ENCODE measurements at regions not wholly inside any gene's neighbourhood (a gene's known extent, or its start where the extent isn't known, plus 50 kb on each side); places are given as distances from the start of the nearest gene placed in this dataset.

DNA sequence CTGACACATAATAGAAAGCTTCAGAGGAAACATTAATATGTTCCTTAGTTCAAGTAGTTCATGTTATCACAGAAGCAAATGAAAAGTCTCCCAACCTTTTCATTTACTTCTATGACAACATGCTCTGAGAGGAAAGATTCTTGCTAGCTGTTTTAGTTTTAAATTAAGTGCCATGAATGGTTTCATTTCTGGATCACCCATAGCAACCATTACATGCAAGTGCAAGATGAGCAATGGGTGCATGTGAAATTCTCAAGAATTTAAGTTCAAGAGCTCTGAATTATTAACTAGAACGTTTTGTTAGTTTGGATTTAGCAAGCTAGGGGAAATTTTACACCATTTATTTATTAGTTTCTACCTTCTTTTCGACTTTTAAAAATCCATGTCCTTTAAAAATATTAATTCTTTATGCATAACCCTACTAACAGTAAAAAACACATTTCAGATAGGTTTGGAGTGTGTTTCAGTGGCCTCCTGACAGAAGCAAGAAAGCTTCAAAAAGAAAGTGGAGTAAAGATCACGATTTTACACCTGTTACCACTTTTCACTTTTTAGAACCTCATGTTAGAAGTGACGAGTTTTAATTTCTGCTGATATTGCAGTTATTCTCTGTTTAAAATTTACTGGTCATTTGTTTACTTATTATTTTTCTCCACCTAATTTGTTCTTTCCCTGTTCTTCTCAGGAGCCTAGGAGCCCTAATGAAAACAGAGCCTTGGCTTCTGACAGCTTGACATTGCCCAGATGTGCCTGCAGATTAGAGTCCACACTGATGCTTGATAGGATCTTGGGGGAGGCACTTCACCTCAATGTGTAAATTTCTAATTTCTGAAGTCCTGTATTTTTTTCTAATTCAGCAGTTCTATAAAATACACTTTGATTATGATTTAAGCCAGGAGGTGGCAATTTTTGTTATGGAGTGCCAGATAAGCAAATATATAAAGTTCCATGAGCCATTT lies 995.3 kb upstream of the PHF14 start:
- peak in 1 of 2 donors; percentile 31 for DNase-seq
- no peak overlapping the region for H3K4me3 ChIP-seq
- intact Hi-C loops (cut with DNase I; ENCODE audit: low total_unique reads) = no loop called here

DNA sequence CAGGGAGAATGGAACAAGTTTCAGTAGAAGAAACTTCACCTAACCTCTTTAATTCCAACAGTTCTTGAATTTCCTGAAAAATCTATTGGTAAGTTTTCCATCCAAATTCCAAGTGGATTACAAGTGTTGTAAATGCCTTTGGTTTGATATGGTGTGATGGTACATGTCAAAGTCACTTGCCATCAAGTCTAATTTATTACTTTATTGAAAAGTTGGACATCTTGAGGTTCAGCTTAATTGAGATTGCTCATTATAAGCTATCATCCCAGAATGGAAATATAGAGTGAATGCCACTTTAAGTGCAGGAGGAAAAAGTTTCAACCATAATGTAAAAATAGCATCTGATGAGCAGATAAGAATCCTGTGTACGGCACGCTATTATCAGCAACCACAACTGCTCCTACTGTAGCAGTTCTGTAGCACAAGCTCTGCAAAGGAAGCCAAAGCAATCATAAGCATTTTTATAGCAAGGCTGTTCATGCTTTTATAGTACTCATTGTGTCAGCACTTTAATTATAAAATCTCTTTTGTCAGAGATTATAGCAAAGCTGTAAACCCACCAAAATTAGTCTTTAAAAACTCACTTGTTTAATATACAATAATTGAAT lies 991.8 kb upstream of the PHF14 start:
- DNase-seq = no peak
- H3K4me1 ChIP-seq = no peaks in the 10 kb centered on the region
- intact Hi-C loops (cut with DNase I; ENCODE audit: low total_unique reads) = no loop called here
- WGBS, 5 donors = 9 to 24% (median 18%) methylated on average over 2 of the region's 2 CpGs
- no peak for TF ChIP-seq EP300 (IDR thresholded peaks at IDR 0.05)
- no peak for TF ChIP-seq POLR2A (IDR thresholded peaks at IDR 0.05)
- no peak for TF ChIP-seq CTCF (IDR thresholded peaks at IDR 0.05)
- no peak for TF ChIP-seq POLR2AphosphoS5 (IDR thresholded peaks at IDR 0.05)
- H3K27ac ChIP-seq = no peak overlapping the region
- no peaks in the 10 kb centered on the region for H3K36me3 ChIP-seq
- H3K4me3 ChIP-seq = no peak overlapping the region
- H3K9me3 ChIP-seq = no peaks in the 10 kb centered on the region
- no peaks in the 10 kb centered on the region for H3K27me3 ChIP-seq

More for the DNA sequence above, 995.3 kb upstream of the PHF14 start:
- WGBS, 5 donors = 39 to 59% (median 53%) methylated on average over 4 of the region's 4 CpGs
- H3K27me3 ChIP-seq = no peaks in the 10 kb centered on the region
- H3K36me3 ChIP-seq = no peaks in the 10 kb centered on the region
- H3K9me3 ChIP-seq = no peaks in the 10 kb centered on the region
- TF ChIP-seq POLR2A (IDR thresholded peaks at IDR 0.05) = no peak
- no peak for TF ChIP-seq CTCF (IDR thresholded peaks at IDR 0.05)
- H3K27ac ChIP-seq = no peak overlapping the region
- H3K4me1 ChIP-seq = peaks cover 0 to 3% (median 0%) of the 10 kb centered on the region in 4 donors

GRCh38 chr7:9983048-9983447 lies 990.6 kb upstream of the PHF14 start:
- Histone ChIP-seq H3K27ac (no peak overlapping the region), H3K4me3 (no peak overlapping the region), H3K36me3 (no peaks in the 10 kb centered on the region), H3K27me3 (no peaks in the 10 kb centered on the region), H3K4me1 (no peaks in the 10 kb centered on the region), H3K9me3 (peaks cover 0 to 3% (median under 1%) of the 10 kb centered on the region in 4 donors)
- 67 to 72% (median 69%) methylated on average over 5 of the region's 5 CpGs for WGBS, 5 donors
- TF ChIP-seq EP300 (IDR thresholded peaks at IDR 0.05) (no peak), POLR2AphosphoS5 (IDR thresholded peaks at IDR 0.05) (no peak), POLR2A (IDR thresholded peaks at IDR 0.05) (no peak), CTCF (IDR thresholded peaks at IDR 0.05) (no peak)
- no peak for DNase-seq
- intact Hi-C loops (cut with DNase I; ENCODE audit: low total_unique reads) = no loop called here

DNA sequence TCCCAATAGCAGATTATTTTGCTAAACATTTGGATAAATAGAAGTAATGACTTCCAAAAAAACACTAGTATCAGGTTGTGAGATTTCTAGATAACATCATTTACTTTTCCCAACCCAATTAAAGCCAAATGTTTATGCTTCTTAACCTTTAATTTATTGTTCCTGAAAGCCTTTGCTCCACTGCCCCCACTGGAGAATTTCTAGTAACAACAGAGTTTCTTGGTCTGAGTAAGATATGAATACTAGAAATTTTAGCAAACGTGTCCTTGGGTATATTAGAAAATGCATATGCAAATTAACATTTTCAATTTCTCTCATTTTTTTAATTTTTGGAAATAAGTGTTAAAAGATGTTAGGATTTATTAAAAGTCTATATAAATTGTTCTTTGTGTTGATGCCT lies 958.0 kb upstream of the PHF14 start:
- WGBS, 5 donors = 28 to 53% (median 33%) methylated on average over 1 of the region's 1 CpG
- TF ChIP-seq POLR2A (IDR thresholded peaks at IDR 0.05) = no peak
- no peaks in the 10 kb centered on the region for H3K36me3 ChIP-seq
- H3K4me3 ChIP-seq = no peak overlapping the region
- no peaks in the 10 kb centered on the region for H3K4me1 ChIP-seq
- no peak for DNase-seq
- H3K27me3 ChIP-seq = no peaks in the 10 kb centered on the region
- intact Hi-C loops (cut with DNase I; ENCODE audit: low total_unique reads) = no loop called here
- no peak overlapping the region for H3K27ac ChIP-seq
- H3K9me3 ChIP-seq = peaks cover 0 to 12% (median 6%) of the 10 kb centered on the region in 4 donors
